GM12878 (cell line): ENCODE measurements at regions not wholly inside any gene's neighbourhood (a gene's known extent, or its start where the extent isn't known, plus 50 kb on each side); places are given as distances from the start of the nearest gene placed in this dataset.

Experiments
- FOXM1 ChIP-seq: IDR thresholded peaks from 2 replicates; pipeline ENCODE4 v1.6.1; 2012; ENCODE audit warnings: low read depth, mild to moderate bottlenecking, inconsistent platforms, low read length, moderate library complexity
- HCFC1 ChIP-seq: fragments of 150-350 bp; IDR thresholded peaks from 2 replicates; pipeline ENCODE4 v1.6.1; 2014; ENCODE audit warnings: low read length
- POLR2A ChIP-seq: IDR thresholded peaks from 2 replicates; pipeline ENCODE4 v1.6.1; 2011; ENCODE audit warnings: low read depth, mild to moderate bottlenecking, low read length
- RELA ChIP-seq: fragments of 450-650 bp; IDR thresholded peaks from 2 replicates; pipeline ENCODE4 v1.8.0; 2014; ENCODE audit warnings: borderline replicate concordance; ENCODE audit not compliant: partially characterized antibody
- TF ChIP-seq, protein P1 (sequence below): IDR thresholded peaks from 2 replicates; pipeline ENCODE4 v1.6.1; 2012; ENCODE audit warnings: low read depth, low read length, improper control_type of control experiment
- TF ChIP-seq, protein P2 (sequence below): IDR thresholded peaks from 2 replicates; pipeline ENCODE4 v1.6.1; 2011; ENCODE audit warnings: borderline replicate concordance, low read depth, mild to moderate bottlenecking, moderate library complexity, low read length; ENCODE audit not compliant: insufficient read depth, poor library complexity, severe bottlenecking

DNA sequence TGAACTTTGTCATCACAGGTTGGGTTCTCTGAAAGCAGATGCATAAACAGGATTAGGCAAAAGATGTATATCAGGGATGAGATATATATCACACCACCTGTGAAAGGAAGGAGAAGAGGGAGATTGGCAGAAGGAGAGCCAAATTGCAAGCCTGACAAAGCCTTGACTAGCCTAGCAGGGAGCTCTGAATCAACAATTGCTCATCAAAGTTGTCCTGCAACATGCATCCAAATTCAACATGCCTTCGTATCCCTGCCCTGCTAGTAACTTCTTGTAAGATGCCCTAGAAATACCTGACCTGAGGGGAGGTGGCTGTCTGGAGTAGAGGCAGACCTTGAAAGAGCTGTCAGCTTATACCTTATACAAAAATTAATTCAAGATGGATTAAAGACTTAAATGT is 207.1 kb upstream of the HTR1E start:
- TF ChIP-seq FOXM1 (no peak), POLR2A (no peak), RELA (no peak), HCFC1 (no peak)
- TF ChIP-seq, protein P1, sequence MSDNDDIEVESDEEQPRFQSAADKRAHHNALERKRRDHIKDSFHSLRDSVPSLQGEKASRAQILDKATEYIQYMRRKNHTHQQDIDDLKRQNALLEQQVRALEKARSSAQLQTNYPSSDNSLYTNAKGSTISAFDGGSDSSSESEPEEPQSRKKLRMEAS = no peak
- TF ChIP-seq, protein P2, sequence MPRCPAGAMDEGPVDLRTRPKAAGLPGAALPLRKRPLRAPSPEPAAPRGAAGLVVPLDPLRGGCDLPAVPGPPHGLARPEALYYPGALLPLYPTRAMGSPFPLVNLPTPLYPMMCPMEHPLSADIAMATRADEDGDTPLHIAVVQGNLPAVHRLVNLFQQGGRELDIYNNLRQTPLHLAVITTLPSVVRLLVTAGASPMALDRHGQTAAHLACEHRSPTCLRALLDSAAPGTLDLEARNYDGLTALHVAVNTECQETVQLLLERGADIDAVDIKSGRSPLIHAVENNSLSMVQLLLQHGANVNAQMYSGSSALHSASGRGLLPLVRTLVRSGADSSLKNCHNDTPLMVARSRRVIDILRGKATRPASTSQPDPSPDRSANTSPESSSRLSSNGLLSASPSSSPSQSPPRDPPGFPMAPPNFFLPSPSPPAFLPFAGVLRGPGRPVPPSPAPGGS = no peak
